Lower leg skin (tissue), 3 donors: ENCODE measurements at regions not wholly inside any gene's neighbourhood (a gene's known extent, or its start where the extent isn't known, plus 50 kb on each side); places are given as distances from the start of the nearest gene placed in this dataset.

ENCODE experiments used
- CTCF ChIP-seq, 3 donors: fragments of 450-650 bp; IDR thresholded peaks; one replicate each; pipeline ENCODE4 v1.5.1; 2016; ENCODE audit warnings: antibody characterized with exemption in 3 of 3, mild to moderate bottlenecking in 3 of 3, moderate library complexity in 2 of 3
- POLR2A ChIP-seq, 2 donors: fragments of 450-650 bp; IDR thresholded peaks; one replicate each; pipeline ENCODE4 v1.6.1; 2016 to 2017; ENCODE audit warnings: antibody characterized with exemption in 2 of 2, mild to moderate bottlenecking in 1 of 2, moderate library complexity in 1 of 2

GRCh38 chr21:27448960-27449359, 482.1 kb upstream of the ADAMTS5 start:
- TF ChIP-seq CTCF (IDR thresholded peaks at IDR 0.05) = no peak
- TF ChIP-seq POLR2A (IDR thresholded peaks at IDR 0.05) = no peak
